ENCODE measurements at regions not wholly inside any gene's neighbourhood (a gene's known extent, or its start where the extent isn't known, plus 50 kb on each side); places are given as distances from the start of the nearest gene placed in this dataset.

DNA sequence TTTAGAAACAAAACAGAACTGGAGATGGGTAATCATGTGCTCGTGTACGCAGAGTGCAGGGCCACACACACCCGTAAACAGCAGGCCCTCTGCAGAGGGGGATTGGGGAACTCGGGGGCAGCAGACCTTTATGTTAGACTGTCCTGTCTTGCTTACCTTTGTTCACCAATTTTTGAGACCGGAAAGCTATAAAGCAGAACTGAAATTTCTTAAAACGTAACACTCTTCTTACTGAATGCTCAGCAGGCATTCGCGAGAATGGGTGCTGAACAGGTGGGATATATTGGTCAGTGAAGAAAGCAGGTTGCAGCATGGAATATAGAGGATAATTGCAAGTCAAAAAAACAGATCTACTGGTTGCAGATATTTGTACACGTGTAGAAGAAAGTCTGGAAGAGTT lies 211.1 kb downstream of the BMP7 start:
- TF ChIP-seq POLR2A (IDR thresholded peaks at IDR 0.05) = no peak
- TF ChIP-seq, protein P1, sequence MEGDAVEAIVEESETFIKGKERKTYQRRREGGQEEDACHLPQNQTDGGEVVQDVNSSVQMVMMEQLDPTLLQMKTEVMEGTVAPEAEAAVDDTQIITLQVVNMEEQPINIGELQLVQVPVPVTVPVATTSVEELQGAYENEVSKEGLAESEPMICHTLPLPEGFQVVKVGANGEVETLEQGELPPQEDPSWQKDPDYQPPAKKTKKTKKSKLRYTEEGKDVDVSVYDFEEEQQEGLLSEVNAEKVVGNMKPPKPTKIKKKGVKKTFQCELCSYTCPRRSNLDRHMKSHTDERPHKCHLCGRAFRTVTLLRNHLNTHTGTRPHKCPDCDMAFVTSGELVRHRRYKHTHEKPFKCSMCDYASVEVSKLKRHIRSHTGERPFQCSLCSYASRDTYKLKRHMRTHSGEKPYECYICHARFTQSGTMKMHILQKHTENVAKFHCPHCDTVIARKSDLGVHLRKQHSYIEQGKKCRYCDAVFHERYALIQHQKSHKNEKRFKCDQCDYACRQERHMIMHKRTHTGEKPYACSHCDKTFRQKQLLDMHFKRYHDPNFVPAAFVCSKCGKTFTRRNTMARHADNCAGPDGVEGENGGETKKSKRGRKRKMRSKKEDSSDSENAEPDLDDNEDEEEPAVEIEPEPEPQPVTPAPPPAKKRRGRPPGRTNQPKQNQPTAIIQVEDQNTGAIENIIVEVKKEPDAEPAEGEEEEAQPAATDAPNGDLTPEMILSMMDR (IDR thresholded peaks at IDR 0.05) = no peak
- TF ChIP-seq POLR2AphosphoS5 (IDR thresholded peaks at IDR 0.05) = no peak

Measured in suprapubic skin (tissue), 4 donors.